H1 (cell line): ENCODE measurements at regions not wholly inside any gene's neighbourhood (a gene's known extent, or its start where the extent isn't known, plus 50 kb on each side); places are given as distances from the start of the nearest gene placed in this dataset.

Source experiments
- CTCF ChIA-PET: fragments of 300-600 bp; sonication (Branson Sonifier 250); formaldehyde crosslinking; loops from one replicate; lab custom pipeline; 2021; ENCODE audit not compliant: partially characterized antibody; lab: Charles Lee
- POLR2A ChIA-PET: fragments of 300-600 bp; sonication (Branson Sonifier 250); formaldehyde crosslinking; loops from one replicate; lab custom pipeline; 2021; ENCODE audit warnings: inconsistent platforms; ENCODE audit not compliant: partially characterized antibody; lab: Charles Lee
- DNase-seq, 2 experiments: peaks; one replicate each; pipeline versions ENCODE4 v3.0.0 to v3.0.0-alpha.2; 2010 to 2022; ENCODE audit warnings: low spot score in 2 of 2, low read depth in 1 of 2, mixed read lengths in 1 of 2
- FAIRE-seq: peaks from 2 replicates; lab custom pipeline; 2011; peaks lifted over from hg19 to GRCh38; lab: Jason Lieb, UNC
- H2AFZ ChIP-seq: 2 replicates; pipeline ENCODE4 v1.8.1; 2012; ENCODE audit warnings: low read length, inconsistent platforms
- H2AK5ac ChIP-seq: 2 replicates; pipeline ENCODE4 v1.6.1; 2013; ENCODE audit warnings: low read depth, low read length
- H2BK120ac ChIP-seq: replicated peaks from 2 replicates; pipeline ENCODE3; 2013; ENCODE audit warnings: low read depth, low read length, inconsistent platforms
- H2BK12ac ChIP-seq: 2 replicates; pipeline ENCODE4 v1.6.1; 2013; ENCODE audit warnings: low read depth, low read length
- H2BK15ac ChIP-seq: 2 replicates; pipeline ENCODE4 v1.6.1; 2013; ENCODE audit warnings: low read length
- H2BK20ac ChIP-seq: 2 replicates; pipeline ENCODE4 v1.6.1; 2013; ENCODE audit warnings: low read length
- H2BK5ac ChIP-seq: 2 replicates; pipeline ENCODE4 v1.6.1; 2013; ENCODE audit warnings: low read depth, low read length
- H3K14ac ChIP-seq: 2 replicates; pipeline ENCODE4 v1.6.1; 2013; ENCODE audit warnings: inconsistent platforms; ENCODE audit not compliant: insufficient read length
- H3K18ac ChIP-seq: 2 replicates; pipeline ENCODE4 v1.6.1; 2013; ENCODE audit warnings: low read length; ENCODE audit errors: extremely low read depth
- H3K23ac ChIP-seq: 2 replicates; pipeline ENCODE4 v1.6.1; 2013; ENCODE audit warnings: inconsistent platforms; ENCODE audit not compliant: insufficient read length
- H3K23me2 ChIP-seq: 2 replicates; pipeline ENCODE4 v1.6.1; 2013; ENCODE audit warnings: low read depth, low read length
- H3K27ac ChIP-seq: 2 replicates; pipeline ENCODE4 v1.6.1; 2011; ENCODE audit warnings: low read depth, low read length, inconsistent platforms
- H3K27me3 ChIP-seq, 4 experiments: replicated peaks in 1 of 4; 1 replicate in 1 of 4; 2 replicates in 3 of 4; pipeline versions ENCODE4 v1.6.1 to v1.8.1; 2011 to 2013; ENCODE audit warnings: low read length in 3 of 4, mild to moderate bottlenecking in 3 of 4, inconsistent platforms in 2 of 4, mixed read lengths in 2 of 4, moderate library complexity in 1 of 4; ENCODE audit not compliant: control insufficient read depth in 3 of 4, insufficient read depth in 3 of 4; ENCODE audit errors: extremely low read depth in 1 of 4
- H3K36me3 ChIP-seq, 4 experiments: 2 replicates each; pipeline versions ENCODE4 v1.6.1 to v1.8.1; 2011 to 2013; ENCODE audit warnings: mild to moderate bottlenecking in 4 of 4, low read length in 3 of 4, moderate library complexity in 2 of 4, control low read depth in 1 of 4, inconsistent platforms in 1 of 4; ENCODE audit not compliant: insufficient read depth in 4 of 4, control insufficient read depth in 2 of 4
- H3K4ac ChIP-seq: replicated peaks from 2 replicates; pipeline ENCODE3; 2013; ENCODE audit warnings: low read length, low read depth, mixed read lengths, inconsistent platforms; ENCODE audit not compliant: insufficient read length
- H3K4me1 ChIP-seq, 4 experiments: replicated peaks in 1 of 4; 1 replicate in 1 of 4; 2 replicates in 3 of 4; pipeline versions ENCODE4 v1.6.1 to v1.8.1; 2011 to 2013; ENCODE audit warnings: low read length in 3 of 4, inconsistent platforms in 2 of 4, mixed read lengths in 1 of 4; ENCODE audit not compliant: insufficient read depth in 4 of 4, control insufficient read depth in 3 of 4
- H3K4me2 ChIP-seq, 2 experiments: 2 replicates each; pipeline versions ENCODE4 v1.6.1 to v1.8.1; 2011 to 2013; ENCODE audit warnings: low read depth in 2 of 2, low read length in 2 of 2, control low read depth in 1 of 2, inconsistent platforms in 1 of 2, mild to moderate bottlenecking in 1 of 2; ENCODE audit not compliant: insufficient read depth in 1 of 2
- H3K4me3 ChIP-seq, 4 experiments: fragments of 200-600, 300-600 bp in 1 of 4; sonication (generic), shearing (Covaris generic), sonication (Bioruptor Twin) in 1 of 4; 2 replicates each; pipeline versions ENCODE4 v1.5.1 to v1.8.1; 2011 to 2016; ENCODE audit warnings: low read length in 4 of 4, low read depth in 3 of 4, control low read depth in 2 of 4, inconsistent platforms in 2 of 4, mild to moderate bottlenecking in 2 of 4, mixed read lengths in 1 of 4, moderate library complexity in 1 of 4; ENCODE audit not compliant: insufficient read depth in 2 of 4; ENCODE audit errors: extremely low read depth in 1 of 4
- H3K56ac ChIP-seq: replicated peaks from 2 replicates; pipeline ENCODE3; 2013; ENCODE audit warnings: low read depth, mild to moderate bottlenecking, mixed read lengths, low read length, inconsistent platforms; ENCODE audit not compliant: insufficient read length
- H3K79me1 ChIP-seq: 2 replicates; pipeline ENCODE4 v1.6.1; 2013; ENCODE audit warnings: low read depth, low read length, control low read depth
- H3K79me2 ChIP-seq, 2 experiments: 2 replicates each; pipeline versions ENCODE4 v1.6.1 to v1.8.1; 2012 to 2013; ENCODE audit warnings: low read length in 2 of 2, mild to moderate bottlenecking in 2 of 2, inconsistent platforms in 1 of 2; ENCODE audit not compliant: insufficient read depth in 2 of 2, control insufficient read depth in 1 of 2
- H3K9ac ChIP-seq, 4 experiments: replicated peaks in 1 of 4; 1 replicate in 1 of 4; 2 replicates in 3 of 4; pipeline versions ENCODE4 v1.6.1 to v1.8.1; 2011 to 2013; ENCODE audit warnings: low read depth in 3 of 4, low read length in 3 of 4, control low read depth in 2 of 4, mild to moderate bottlenecking in 2 of 4, moderate library complexity in 2 of 4, inconsistent platforms in 1 of 4; ENCODE audit errors: extremely low read depth in 1 of 4
- H3K9me3 ChIP-seq, 2 experiments: 2 replicates each; pipeline versions ENCODE4 v1.6.1 to v1.8.1; 2012 to 2013; ENCODE audit warnings: mild to moderate bottlenecking in 2 of 2, moderate library complexity in 2 of 2, control low read depth in 1 of 2, inconsistent platforms in 1 of 2, low read depth in 1 of 2, low read length in 1 of 2, mixed read lengths in 1 of 2; ENCODE audit not compliant: insufficient read depth in 2 of 2
- H4K20me1 ChIP-seq, 2 experiments: replicated peaks in 1 of 2; 2 replicates each; pipeline versions ENCODE3 to v1.8.1; 2011 to 2013; ENCODE audit warnings: inconsistent platforms in 2 of 2, low read length in 2 of 2, mild to moderate bottlenecking in 1 of 2; ENCODE audit not compliant: insufficient read depth in 2 of 2, control insufficient read depth in 1 of 2
- H4K5ac ChIP-seq: 2 replicates; pipeline ENCODE4 v1.6.1; 2013; ENCODE audit warnings: low read length, low read depth, mixed read lengths, inconsistent platforms; ENCODE audit not compliant: insufficient read length
- H4K8ac ChIP-seq: 2 replicates; pipeline ENCODE4 v1.8.0; 2013; ENCODE audit warnings: mild to moderate bottlenecking, moderate library complexity, low read length, inconsistent platforms; ENCODE audit not compliant: insufficient read depth; ENCODE audit errors: extremely low read depth
- H4K91ac ChIP-seq: replicated peaks from 2 replicates; pipeline ENCODE3; 2013; ENCODE audit warnings: low read length, mixed read lengths, inconsistent platforms; ENCODE audit not compliant: insufficient read length
- RXRA ChIP-seq: IDR thresholded peaks from 2 replicates; pipeline ENCODE4 v1.6.1; 2011; ENCODE audit warnings: low read depth, mild to moderate bottlenecking, low read length, moderate library complexity; ENCODE audit not compliant: insufficient read depth
- SIX5 ChIP-seq: IDR thresholded peaks from 2 replicates; pipeline ENCODE4 v1.6.1; 2011; ENCODE audit warnings: mild to moderate bottlenecking, low read depth, low read length
- TAF1 ChIP-seq: IDR thresholded peaks from 2 replicates; pipeline ENCODE4 v1.6.1; 2011; ENCODE audit warnings: mild to moderate bottlenecking, low read depth, low read length
- WGBS, 2 experiments: shearing (Covaris generic) in 1 of 2; methylation state at CpG; one replicate each; pipeline versions ENCODE4 v1.1.6 to v1.1.7; 2013 to 2015; ENCODE audit warnings: low lambda C conversion rate in 2 of 2, mixed read lengths in 2 of 2, inconsistent platforms in 1 of 2, low coverage in 1 of 2, missing lambda C conversion rate in 1 of 2; ENCODE audit not compliant: insufficient replicate concordance in 2 of 2, insufficient coverage in 1 of 2, insufficient read length in 1 of 2; ENCODE audit errors: extremely low coverage in 1 of 2, missing lambda C conversion rate in 1 of 2; 5-methylcytosine and 5-hydroxymethylcytosine counted together

DNA sequence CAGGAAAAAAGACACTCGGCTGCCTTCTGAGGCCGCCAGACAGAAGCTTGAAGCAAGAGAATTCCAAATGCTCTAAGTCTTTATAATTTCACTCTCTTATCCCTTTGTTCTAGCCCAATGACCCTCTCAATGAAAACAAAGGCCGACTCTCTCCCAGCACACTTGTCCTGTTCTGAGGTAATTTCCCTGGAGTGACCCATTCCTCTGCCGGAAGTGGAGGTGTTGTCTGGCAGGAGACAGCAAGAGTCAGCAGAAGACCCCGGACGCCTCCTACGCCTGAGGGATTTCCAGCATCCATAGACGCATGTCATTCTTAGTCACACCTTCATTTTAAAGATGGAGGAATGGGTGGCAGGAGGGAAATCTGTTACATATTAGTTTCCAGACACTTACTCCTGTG lies 110.3 kb downstream of the SOD2 start:
- no peak for DNase-seq
- no peak overlapping the region for H3K23ac ChIP-seq
- no peaks in the 10 kb centered on the region for H3K79me2 ChIP-seq
- no peaks in the 10 kb centered on the region for H3K23me2 ChIP-seq
- no peaks in the 10 kb centered on the region for H3K79me1 ChIP-seq
- WGBS, 2 experiments, result 83% methylated on average over 8 of the region's 8 CpGs; no CpG with 5 or more reads in 1 of the 2 experiments
- no peak overlapping the region for H3K56ac ChIP-seq
- H2BK12ac ChIP-seq, result no peak overlapping the region
- no peaks in the 10 kb centered on the region for H3K4me1 ChIP-seq
- H2BK15ac ChIP-seq, result no peak overlapping the region
- no peak overlapping the region for H3K4ac ChIP-seq
- no peak for TF ChIP-seq SIX5
- no peak for TF ChIP-seq RXRA
- TF ChIP-seq TAF1, result no peak
- no peak overlapping the region for H2AK5ac ChIP-seq
- no peak overlapping the region for H2BK5ac ChIP-seq
- ChIA-PET POLR2A (no interaction called here), CTCF (no interaction called here)
- no peak overlapping the region for H3K27ac ChIP-seq
- no peaks in the 10 kb centered on the region for H4K20me1 ChIP-seq
- H3K9ac ChIP-seq, result no peak overlapping the region
- no peak overlapping the region for H2AFZ ChIP-seq
- no peak overlapping the region for H4K8ac ChIP-seq
- H4K91ac ChIP-seq, result no peak overlapping the region
- no peak overlapping the region for H3K14ac ChIP-seq
- H4K5ac ChIP-seq, result no peak overlapping the region
- H3K18ac ChIP-seq, result no peak overlapping the region
- H2BK120ac ChIP-seq, result no peak overlapping the region
- H3K4me2 ChIP-seq, result no peak overlapping the region
- H2BK20ac ChIP-seq, result no peak overlapping the region
- no peaks in the 10 kb centered on the region for H3K36me3 ChIP-seq
- H3K4me3 ChIP-seq, result no peak overlapping the region
- peaks cover 53 to 64% of the 10 kb centered on the region in 2 experiments for H3K9me3 ChIP-seq
- no peaks in the 10 kb centered on the region for H3K27me3 ChIP-seq
- no peak for FAIRE-seq
